Mucosa of gallbladder (tissue), 1 donor: ENCODE measurements at regions not wholly inside any gene's neighbourhood (a gene's known extent, or its start where the extent isn't known, plus 50 kb on each side); places are given as distances from the start of the nearest gene placed in this dataset.
"Not testable (repeated sequence)": the region's sequence is repeated elsewhere in the genome, so short reads cannot be mapped to it uniquely, and the experiment has no call there.

ENCODE experiments used
- DNase-seq: peaks from one replicate; pipeline ENCODE4 v3.0.0-alpha.2; 2020; ENCODE audit warnings: low spot score
- donor health status: DM: no; HTN: no; CAD: no.

GRCh38 chr22:26806445-26807175 lies 149.2 kb downstream of the MIAT start:
- DNase-seq = no peak

GRCh38 chr22:26811647-26811992 lies 154.2 kb downstream of the MIAT start:
- no peak for DNase-seq

GRCh38 chr22:26812731-26813130 lies 155.3 kb downstream of the MIAT start:
- DNase-seq = no peak

DNA sequence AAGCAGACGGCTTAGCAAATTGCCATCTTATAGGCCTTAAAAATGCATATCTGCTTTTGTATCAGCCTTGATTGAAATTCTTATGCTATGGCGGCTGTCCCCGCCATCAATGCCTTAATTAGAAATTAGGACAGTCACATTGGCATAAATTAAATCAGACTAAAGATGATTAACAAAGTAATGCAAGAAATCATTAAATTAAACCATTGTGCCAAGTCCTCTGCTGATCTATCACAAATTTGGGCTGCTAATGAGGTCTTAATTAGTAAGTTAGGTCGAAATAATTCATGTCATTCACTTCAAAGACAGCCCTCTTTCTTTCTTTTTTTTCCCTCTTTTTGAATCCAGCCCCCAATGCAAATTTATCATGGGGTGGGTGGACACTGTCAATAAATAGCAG lies 159.3 kb downstream of the MIAT start:
- DNase-seq = no peak

GRCh38 chr22:26817926-26818325 lies 160.5 kb downstream of the MIAT start:
- DNase-seq = no peak

DNA sequence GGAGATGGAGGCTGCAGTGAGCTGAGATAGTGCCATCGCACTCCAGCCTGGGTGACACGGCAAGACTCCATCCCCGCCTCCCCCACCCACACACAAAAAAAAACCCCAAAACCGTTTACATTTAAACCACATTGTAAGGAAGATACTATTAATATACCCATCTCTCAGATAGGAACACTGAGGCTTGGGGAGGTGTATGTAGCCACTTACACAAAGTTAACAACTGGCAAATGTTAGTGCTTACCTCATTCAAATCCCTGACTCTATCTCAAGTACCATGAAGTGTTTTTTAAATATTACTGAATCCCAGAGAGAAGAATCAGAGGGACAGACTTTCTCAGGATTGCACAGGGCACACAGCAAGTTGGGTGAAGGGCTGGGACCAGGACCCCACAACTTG lies 164.5 kb downstream of the MIAT start:
- no peak for DNase-seq

GRCh38 chr22:26822313-26822712 lies 164.9 kb downstream of the MIAT start:
- no peak for DNase-seq

GRCh38 chr22:26823966-26824365 lies 166.6 kb downstream of the MIAT start:
- no peak for DNase-seq

DNA sequence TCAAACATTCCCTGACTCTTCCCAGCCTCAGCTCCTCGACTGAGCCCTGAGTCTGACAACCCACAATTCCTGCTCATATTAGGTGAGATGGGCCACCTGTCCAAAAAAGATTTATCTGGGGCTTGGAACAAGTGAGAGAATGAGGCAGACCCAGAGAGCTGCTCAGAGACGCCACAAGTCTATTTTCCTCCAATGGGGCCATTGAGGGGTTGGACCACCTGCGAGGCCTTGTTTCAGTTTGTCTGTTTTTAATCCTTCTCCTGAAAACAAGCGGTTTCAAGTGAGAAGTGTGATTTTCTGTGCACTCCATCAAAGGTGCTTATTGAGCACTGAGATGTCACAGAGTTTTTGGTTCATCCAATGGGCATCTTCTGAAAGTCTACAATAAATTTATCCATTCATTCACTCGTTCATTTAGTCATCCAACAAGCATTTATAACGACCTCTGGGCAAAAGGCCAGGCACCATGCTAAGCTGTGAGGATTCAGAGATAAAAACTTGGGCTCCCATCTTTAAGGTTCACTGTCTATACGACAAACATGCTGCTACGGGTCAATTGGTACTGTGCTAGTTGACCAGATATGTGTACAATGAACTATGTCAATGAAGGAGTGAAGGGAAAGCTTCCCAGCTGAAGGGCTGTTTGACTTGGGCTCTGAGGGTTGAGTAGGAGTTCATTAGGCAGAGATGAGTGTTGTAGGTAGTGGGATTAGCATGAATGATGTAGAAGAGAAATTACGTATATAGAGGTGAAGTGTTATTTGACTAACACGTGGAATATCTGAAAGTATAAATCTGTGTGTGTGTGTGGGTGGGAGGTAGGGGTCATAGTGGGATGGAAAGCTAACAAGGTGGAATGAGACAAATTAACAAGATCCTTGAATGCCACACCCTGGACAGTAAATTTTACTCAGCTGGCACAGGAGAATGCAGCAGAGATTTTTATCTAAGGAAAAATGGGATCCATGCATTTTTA lies 168.9 kb downstream of the MIAT start:
- no peak for DNase-seq

DNA sequence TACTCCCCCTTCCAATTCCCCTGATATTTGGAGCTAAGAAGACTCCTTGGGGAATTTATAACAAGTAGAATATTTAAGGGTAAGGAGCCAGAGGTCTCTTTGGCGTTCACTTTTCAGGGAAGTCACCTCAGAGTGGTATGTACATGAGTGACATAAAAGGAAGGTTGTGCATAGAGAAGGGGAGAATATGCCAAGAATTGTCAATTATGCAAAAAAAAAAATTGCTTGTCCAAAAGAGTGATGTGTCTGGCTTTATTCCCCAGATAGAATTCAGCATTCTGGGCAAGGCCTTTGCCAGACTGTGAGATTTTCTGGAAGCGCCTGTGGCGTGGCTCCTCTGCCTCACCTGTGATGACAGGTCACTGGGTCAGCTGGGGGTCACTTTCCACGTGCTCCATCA lies 170.2 kb downstream of the MIAT start:
- no peak for DNase-seq

- DNase-seq = no peak
These were observed 170.9 kb downstream of the MIAT start for GRCh38 chr22:26828311-26828710.

- no peak for DNase-seq
These were observed 173.4 kb downstream of the MIAT start for GRCh38 chr22:26830837-26831236.

DNA sequence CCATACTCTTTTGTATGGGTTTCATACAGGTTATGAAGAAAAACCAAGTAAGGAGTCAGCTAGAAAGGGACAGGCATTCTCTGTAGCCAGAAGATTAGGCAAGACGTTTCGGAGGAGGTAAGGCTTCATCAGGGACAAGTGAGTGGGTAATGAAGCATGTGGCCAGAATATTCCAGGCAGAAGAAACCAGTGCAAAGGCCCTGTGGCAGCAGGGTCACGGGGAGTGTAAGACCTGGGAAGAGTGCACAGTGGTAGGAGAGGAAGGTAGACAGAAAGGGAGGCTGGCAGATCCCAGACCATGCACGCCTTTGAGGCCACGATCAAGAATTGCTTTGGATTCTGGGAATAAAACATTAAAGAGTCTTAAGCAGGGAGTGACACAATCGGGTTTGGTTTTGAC lies 177.6 kb downstream of the MIAT start:
- DNase-seq = no peak

- DNase-seq = peak; percentile 44
These were observed 178.6 kb downstream of the MIAT start for GRCh38 chr22:26835929-26836528.

DNA sequence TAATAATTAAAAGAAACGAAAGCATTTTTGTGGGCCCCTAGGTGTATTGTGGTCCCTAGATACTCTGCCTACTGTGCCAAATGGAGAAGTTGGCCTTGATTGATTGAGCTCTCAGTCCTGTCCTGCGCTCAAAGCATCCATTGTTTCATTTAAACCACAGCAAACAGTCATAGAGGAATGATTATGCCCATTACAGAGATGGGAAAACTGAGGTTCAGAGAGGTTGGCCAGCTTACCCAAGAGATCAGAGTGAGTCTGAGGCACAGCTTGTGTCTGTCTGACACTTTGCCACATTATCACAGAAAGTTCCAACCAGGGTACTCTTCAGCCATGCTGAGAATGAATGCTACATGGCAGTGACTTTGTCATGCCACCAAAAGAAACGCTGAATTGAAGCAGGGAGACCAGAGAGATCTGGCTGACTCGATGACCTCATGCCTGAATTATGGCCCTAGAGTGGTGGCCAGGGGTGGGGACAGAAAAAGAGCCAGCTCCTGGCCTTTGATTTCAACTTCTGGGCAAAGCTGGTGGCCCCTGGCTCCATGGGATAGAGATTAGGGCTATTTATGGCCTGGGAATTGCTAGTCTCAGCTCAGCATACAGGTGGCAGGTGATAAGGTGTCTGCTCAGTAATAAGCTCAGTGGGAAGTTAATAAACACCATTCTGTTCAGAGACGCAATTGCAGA lies 180.5 kb downstream of the MIAT start:
- DNase-seq = no peak

- DNase-seq = no peak
These were observed 181.1 kb downstream of the MIAT start for GRCh38 chr22:26838471-26838825.

GRCh38 chr22:26839216-26839615 lies 181.8 kb downstream of the MIAT start:
- no peak for DNase-seq

DNA sequence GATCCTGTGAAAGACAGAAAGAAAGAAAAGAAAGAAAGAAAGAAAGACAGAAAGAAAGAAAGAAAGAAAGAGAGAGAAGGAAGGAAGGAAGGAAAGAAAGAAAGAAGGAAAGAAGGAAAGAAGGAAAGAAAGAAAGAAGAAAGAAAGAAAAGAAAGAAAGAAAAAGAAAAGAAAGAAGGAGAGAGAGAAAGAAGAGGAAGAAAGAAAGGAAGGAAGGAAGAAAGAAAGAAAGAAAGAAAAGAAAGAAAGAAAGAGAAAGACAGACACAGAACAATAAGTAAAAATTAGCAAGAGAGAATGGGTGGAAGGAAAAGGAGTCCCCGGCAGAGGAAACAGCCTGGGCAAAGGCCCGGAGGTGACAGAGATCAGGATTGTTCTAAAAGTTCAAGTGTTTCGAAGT lies 183.4 kb downstream of the MIAT start:
- not testable (repeated sequence) for DNase-seq

DNA sequence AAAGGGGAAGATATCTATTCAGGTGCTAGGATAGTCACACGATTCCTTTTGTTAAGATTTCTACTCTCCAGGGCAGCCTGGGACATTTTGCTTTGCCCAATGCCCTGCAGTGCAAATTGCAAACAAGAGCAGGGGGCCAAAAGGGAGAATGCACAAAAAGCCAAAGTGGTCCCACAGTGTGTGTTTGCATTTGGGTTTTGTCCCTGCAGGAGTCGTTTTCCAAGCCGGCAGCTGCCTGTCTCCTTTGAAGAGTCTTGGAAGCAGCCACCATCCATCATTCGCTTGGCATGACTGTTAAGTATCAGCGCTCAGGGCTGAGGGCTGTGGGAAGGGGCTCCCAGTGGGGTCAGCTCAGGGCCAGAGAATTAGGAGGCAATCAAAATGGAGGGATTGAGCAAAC lies 184.7 kb downstream of the MIAT start:
- no peak for DNase-seq

- DNase-seq = peak; percentile 37
These were observed 187.8 kb downstream of the MIAT start for GRCh38 chr22:26845021-26845743.

- DNase-seq = no peak
These were observed 188.7 kb downstream of the MIAT start for GRCh38 chr22:26846076-26846475.

GRCh38 chr22:26846645-26847044 lies 189.3 kb downstream of the MIAT start:
- DNase-seq = no peak
